H1 (cell line): ENCODE measurements at regions not wholly inside any gene's neighbourhood (a gene's known extent, or its start where the extent isn't known, plus 50 kb on each side); places are given as distances from the start of the nearest gene placed in this dataset.

Source experiments
- CTCF ChIA-PET: fragments of 300-600 bp; sonication (Branson Sonifier 250); formaldehyde crosslinking; loops from one replicate; lab custom pipeline; 2021; ENCODE audit not compliant: partially characterized antibody; lab: Charles Lee
- POLR2A ChIA-PET: fragments of 300-600 bp; sonication (Branson Sonifier 250); formaldehyde crosslinking; loops from one replicate; lab custom pipeline; 2021; ENCODE audit warnings: inconsistent platforms; ENCODE audit not compliant: partially characterized antibody; lab: Charles Lee
- DNase-seq, 2 experiments: peaks; one replicate each; pipeline versions ENCODE4 v3.0.0 to v3.0.0-alpha.2; 2010 to 2022; ENCODE audit warnings: low spot score in 2 of 2, low read depth in 1 of 2, mixed read lengths in 1 of 2
- FAIRE-seq: peaks from 2 replicates; lab custom pipeline; 2011; peaks lifted over from hg19 to GRCh38; lab: Jason Lieb, UNC
- H2AFZ ChIP-seq: 2 replicates; pipeline ENCODE4 v1.8.1; 2012; ENCODE audit warnings: low read length, inconsistent platforms
- H2AK5ac ChIP-seq: 2 replicates; pipeline ENCODE4 v1.6.1; 2013; ENCODE audit warnings: low read depth, low read length
- H2BK120ac ChIP-seq: replicated peaks from 2 replicates; pipeline ENCODE3; 2013; ENCODE audit warnings: low read depth, low read length, inconsistent platforms
- H2BK12ac ChIP-seq: 2 replicates; pipeline ENCODE4 v1.6.1; 2013; ENCODE audit warnings: low read depth, low read length
- H2BK15ac ChIP-seq: 2 replicates; pipeline ENCODE4 v1.6.1; 2013; ENCODE audit warnings: low read length
- H2BK20ac ChIP-seq: 2 replicates; pipeline ENCODE4 v1.6.1; 2013; ENCODE audit warnings: low read length
- H2BK5ac ChIP-seq: 2 replicates; pipeline ENCODE4 v1.6.1; 2013; ENCODE audit warnings: low read depth, low read length
- H3K14ac ChIP-seq: 2 replicates; pipeline ENCODE4 v1.6.1; 2013; ENCODE audit warnings: inconsistent platforms; ENCODE audit not compliant: insufficient read length
- H3K18ac ChIP-seq: 2 replicates; pipeline ENCODE4 v1.6.1; 2013; ENCODE audit warnings: low read length; ENCODE audit errors: extremely low read depth
- H3K23ac ChIP-seq: 2 replicates; pipeline ENCODE4 v1.6.1; 2013; ENCODE audit warnings: inconsistent platforms; ENCODE audit not compliant: insufficient read length
- H3K23me2 ChIP-seq: 2 replicates; pipeline ENCODE4 v1.6.1; 2013; ENCODE audit warnings: low read depth, low read length
- H3K27ac ChIP-seq: 2 replicates; pipeline ENCODE4 v1.6.1; 2011; ENCODE audit warnings: low read depth, low read length, inconsistent platforms
- H3K27me3 ChIP-seq, 4 experiments: replicated peaks in 1 of 4; 1 replicate in 1 of 4; 2 replicates in 3 of 4; pipeline versions ENCODE4 v1.6.1 to v1.8.1; 2011 to 2013; ENCODE audit warnings: low read length in 3 of 4, mild to moderate bottlenecking in 3 of 4, inconsistent platforms in 2 of 4, mixed read lengths in 2 of 4, moderate library complexity in 1 of 4; ENCODE audit not compliant: control insufficient read depth in 3 of 4, insufficient read depth in 3 of 4; ENCODE audit errors: extremely low read depth in 1 of 4
- H3K36me3 ChIP-seq, 4 experiments: 2 replicates each; pipeline versions ENCODE4 v1.6.1 to v1.8.1; 2011 to 2013; ENCODE audit warnings: mild to moderate bottlenecking in 4 of 4, low read length in 3 of 4, moderate library complexity in 2 of 4, control low read depth in 1 of 4, inconsistent platforms in 1 of 4; ENCODE audit not compliant: insufficient read depth in 4 of 4, control insufficient read depth in 2 of 4
- H3K4ac ChIP-seq: replicated peaks from 2 replicates; pipeline ENCODE3; 2013; ENCODE audit warnings: low read length, low read depth, mixed read lengths, inconsistent platforms; ENCODE audit not compliant: insufficient read length
- H3K4me1 ChIP-seq, 4 experiments: replicated peaks in 1 of 4; 1 replicate in 1 of 4; 2 replicates in 3 of 4; pipeline versions ENCODE4 v1.6.1 to v1.8.1; 2011 to 2013; ENCODE audit warnings: low read length in 3 of 4, inconsistent platforms in 2 of 4, mixed read lengths in 1 of 4; ENCODE audit not compliant: insufficient read depth in 4 of 4, control insufficient read depth in 3 of 4
- H3K4me2 ChIP-seq, 2 experiments: 2 replicates each; pipeline versions ENCODE4 v1.6.1 to v1.8.1; 2011 to 2013; ENCODE audit warnings: low read depth in 2 of 2, low read length in 2 of 2, control low read depth in 1 of 2, inconsistent platforms in 1 of 2, mild to moderate bottlenecking in 1 of 2; ENCODE audit not compliant: insufficient read depth in 1 of 2
- H3K4me3 ChIP-seq, 4 experiments: fragments of 200-600, 300-600 bp in 1 of 4; sonication (generic), shearing (Covaris generic), sonication (Bioruptor Twin) in 1 of 4; 2 replicates each; pipeline versions ENCODE4 v1.5.1 to v1.8.1; 2011 to 2016; ENCODE audit warnings: low read length in 4 of 4, low read depth in 3 of 4, control low read depth in 2 of 4, inconsistent platforms in 2 of 4, mild to moderate bottlenecking in 2 of 4, mixed read lengths in 1 of 4, moderate library complexity in 1 of 4; ENCODE audit not compliant: insufficient read depth in 2 of 4; ENCODE audit errors: extremely low read depth in 1 of 4
- H3K56ac ChIP-seq: replicated peaks from 2 replicates; pipeline ENCODE3; 2013; ENCODE audit warnings: low read depth, mild to moderate bottlenecking, mixed read lengths, low read length, inconsistent platforms; ENCODE audit not compliant: insufficient read length
- H3K79me1 ChIP-seq: 2 replicates; pipeline ENCODE4 v1.6.1; 2013; ENCODE audit warnings: low read depth, low read length, control low read depth
- H3K79me2 ChIP-seq, 2 experiments: 2 replicates each; pipeline versions ENCODE4 v1.6.1 to v1.8.1; 2012 to 2013; ENCODE audit warnings: low read length in 2 of 2, mild to moderate bottlenecking in 2 of 2, inconsistent platforms in 1 of 2; ENCODE audit not compliant: insufficient read depth in 2 of 2, control insufficient read depth in 1 of 2
- H3K9ac ChIP-seq, 4 experiments: replicated peaks in 1 of 4; 1 replicate in 1 of 4; 2 replicates in 3 of 4; pipeline versions ENCODE4 v1.6.1 to v1.8.1; 2011 to 2013; ENCODE audit warnings: low read depth in 3 of 4, low read length in 3 of 4, control low read depth in 2 of 4, mild to moderate bottlenecking in 2 of 4, moderate library complexity in 2 of 4, inconsistent platforms in 1 of 4; ENCODE audit errors: extremely low read depth in 1 of 4
- H3K9me3 ChIP-seq, 2 experiments: 2 replicates each; pipeline versions ENCODE4 v1.6.1 to v1.8.1; 2012 to 2013; ENCODE audit warnings: mild to moderate bottlenecking in 2 of 2, moderate library complexity in 2 of 2, control low read depth in 1 of 2, inconsistent platforms in 1 of 2, low read depth in 1 of 2, low read length in 1 of 2, mixed read lengths in 1 of 2; ENCODE audit not compliant: insufficient read depth in 2 of 2
- H4K20me1 ChIP-seq, 2 experiments: replicated peaks in 1 of 2; 2 replicates each; pipeline versions ENCODE3 to v1.8.1; 2011 to 2013; ENCODE audit warnings: inconsistent platforms in 2 of 2, low read length in 2 of 2, mild to moderate bottlenecking in 1 of 2; ENCODE audit not compliant: insufficient read depth in 2 of 2, control insufficient read depth in 1 of 2
- H4K5ac ChIP-seq: 2 replicates; pipeline ENCODE4 v1.6.1; 2013; ENCODE audit warnings: low read length, low read depth, mixed read lengths, inconsistent platforms; ENCODE audit not compliant: insufficient read length
- H4K8ac ChIP-seq: 2 replicates; pipeline ENCODE4 v1.8.0; 2013; ENCODE audit warnings: mild to moderate bottlenecking, moderate library complexity, low read length, inconsistent platforms; ENCODE audit not compliant: insufficient read depth; ENCODE audit errors: extremely low read depth
- H4K91ac ChIP-seq: replicated peaks from 2 replicates; pipeline ENCODE3; 2013; ENCODE audit warnings: low read length, mixed read lengths, inconsistent platforms; ENCODE audit not compliant: insufficient read length
- EGR1 ChIP-seq: IDR thresholded peaks from 2 replicates; pipeline ENCODE4 v1.6.1; 2011; ENCODE audit warnings: low read depth, low read length, borderline replicate concordance
- EZH2 ChIP-seq: fragments of 200-600 bp; sonication (generic); IDR thresholded peaks from 2 replicates; pipeline ENCODE4 v1.7.1; 2012; ENCODE audit warnings: low read depth, mild to moderate bottlenecking, moderate library complexity, low read length, inconsistent platforms; ENCODE audit not compliant: severe bottlenecking
- HDAC2 ChIP-seq, 2 experiments: fragments of 300-600 bp in 1 of 2; sonication (generic) in 1 of 2; IDR thresholded peaks; 2 replicates each; pipeline ENCODE4 v1.6.1; 2011 to 2012; ENCODE audit warnings: low read depth in 2 of 2, low read length in 2 of 2, mild to moderate bottlenecking in 2 of 2, moderate library complexity in 2 of 2, borderline replicate concordance in 1 of 2, inconsistent platforms in 1 of 2
- JUN ChIP-seq: IDR thresholded peaks from 2 replicates; pipeline ENCODE4 v1.6.1; 2011; ENCODE audit warnings: low read depth, mild to moderate bottlenecking, improper control_type of control experiment, low read length
- KDM1A ChIP-seq: fragments of 200-600, 300-600 bp; sonication (generic); IDR thresholded peaks from 2 replicates; pipeline ENCODE4 v1.7.1; 2016; ENCODE audit warnings: mild to moderate bottlenecking, low read length, borderline replicate concordance
- KDM4A ChIP-seq: IDR thresholded peaks from one replicate; pipeline ENCODE4 v1.7.1; 2012; ENCODE audit warnings: low read depth, mild to moderate bottlenecking, moderate library complexity, low read length, inconsistent platforms; ENCODE audit not compliant: severe bottlenecking
- SP4 ChIP-seq: IDR thresholded peaks from 2 replicates; pipeline ENCODE4 v1.6.1; 2012; ENCODE audit warnings: low read length, inconsistent platforms
- SUZ12 ChIP-seq: fragments of 200-600 bp; sonication (generic); IDR thresholded peaks from 2 replicates; pipeline ENCODE4 v1.6.1; 2012; ENCODE audit warnings: mild to moderate bottlenecking, inconsistent platforms, low read length, moderate library complexity, mixed read lengths
- TAF7 ChIP-seq: optimal IDR thresholded peaks from 2 replicates; pipeline ENCODE3; 2011; ENCODE audit warnings: low read depth, mild to moderate bottlenecking, inconsistent platforms, low read length, moderate library complexity, borderline replicate concordance
- WGBS, 2 experiments: shearing (Covaris generic) in 1 of 2; methylation state at CpG; one replicate each; pipeline versions ENCODE4 v1.1.6 to v1.1.7; 2013 to 2015; ENCODE audit warnings: low lambda C conversion rate in 2 of 2, mixed read lengths in 2 of 2, inconsistent platforms in 1 of 2, low coverage in 1 of 2, missing lambda C conversion rate in 1 of 2; ENCODE audit not compliant: insufficient replicate concordance in 2 of 2, insufficient coverage in 1 of 2, insufficient read length in 1 of 2; ENCODE audit errors: extremely low coverage in 1 of 2, missing lambda C conversion rate in 1 of 2; 5-methylcytosine and 5-hydroxymethylcytosine counted together
- TF ChIP-seq, protein P1 (sequence below): IDR thresholded peaks from 2 replicates; pipeline ENCODE4 v1.6.1; 2012; ENCODE audit warnings: inconsistent platforms

DNA sequence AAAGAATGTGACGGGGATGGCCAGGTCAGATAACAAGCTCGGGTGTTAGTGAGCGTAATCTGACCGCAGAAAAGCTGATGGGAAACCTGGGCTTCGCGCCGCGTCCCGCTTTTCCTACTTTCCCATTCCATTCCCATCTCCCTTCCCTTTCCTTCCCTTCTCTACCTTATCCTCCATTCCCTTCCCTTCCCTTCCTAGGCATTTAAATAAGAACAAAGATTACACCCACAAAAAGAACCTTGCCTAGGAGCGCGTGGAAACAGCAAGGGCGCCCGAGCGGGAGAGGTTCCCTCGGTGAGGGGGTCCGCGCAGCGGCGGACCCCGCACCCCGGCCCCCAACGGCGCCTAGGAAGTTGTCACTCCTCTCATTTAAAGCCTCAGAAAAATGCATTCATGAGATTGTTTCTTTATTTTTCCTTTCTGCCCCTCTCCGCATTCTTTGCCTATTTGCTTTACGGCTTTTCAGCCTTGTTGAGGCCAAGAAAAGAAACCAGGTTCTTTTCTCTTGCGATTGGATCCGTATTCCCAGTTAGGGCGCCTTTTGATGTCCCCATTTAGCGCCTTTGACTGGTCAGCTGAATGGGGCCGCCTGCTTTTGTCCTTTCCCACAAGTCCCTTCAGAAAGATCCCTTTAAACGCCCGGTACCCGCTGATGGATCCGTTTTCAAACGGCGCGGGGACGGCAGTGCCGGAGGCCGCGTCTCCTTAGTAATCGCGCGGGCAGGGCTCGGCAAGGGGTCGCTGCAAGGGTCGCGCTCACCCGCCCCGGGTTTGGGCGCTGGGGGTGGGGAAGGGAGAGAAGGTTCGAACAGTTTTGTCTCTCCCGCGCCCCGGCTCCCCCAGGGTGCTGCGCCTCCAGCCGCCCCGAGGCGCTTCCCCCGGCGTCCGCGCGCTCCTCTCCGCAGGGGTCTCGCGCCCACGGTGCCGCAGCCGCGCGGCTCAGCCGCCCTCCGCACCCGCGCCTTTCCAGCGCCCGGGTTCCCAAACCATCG, 54.1 kb upstream of the TMEM33 start:
- POLR2A ChIA-PET = interaction anchor here (4.7 kb wide), 1 partner anchor 15 kb away, joined by 25 read pairs; no protein-coding TSS in a partner anchor
- no peak overlapping the region; the same call in 1 of the 2 replicates for H3K18ac ChIP-seq
- no peaks in the 10 kb centered on the region; a peak in 1 of 8 replicates for H3K36me3 ChIP-seq
- no peak overlapping the region for H4K5ac ChIP-seq
- H4K91ac ChIP-seq = no peak overlapping the region
- peaks cover 18 to 25% of the 10 kb centered on the region in 2 experiments for H4K20me1 ChIP-seq
- FAIRE-seq (no peak), DNase-seq (peak in 1 of 2 experiments; percentile 65)
- CTCF ChIA-PET = interaction anchor here (1.4 to 4.4 kb wide), 7 partner anchors 10 to 155 kb away, joined by 3 to 11 read pairs (median 6); partner anchors contain the start of gene PHOX2B
- no peaks in the 10 kb centered on the region for H3K79me1 ChIP-seq
- WGBS, 2 experiments = 2% methylated on average over 68 of the region's 79 CpGs; no CpG with 5 or more reads in 1 of the 2 experiments
- peaks cover 5% of the 10 kb centered on the region; the same call in 1 of the 2 replicates for H3K23me2 ChIP-seq
- H3K56ac ChIP-seq = no peak overlapping the region
- H3K4me1 ChIP-seq = peaks cover 0 to 24% (median 17%) of the 10 kb centered on the region in 4 experiments; a peak in 6 of 7 replicates
- no peak overlapping the region for H2BK20ac ChIP-seq
- H3K79me2 ChIP-seq = no peaks in the 10 kb centered on the region
- H3K4me2 ChIP-seq = peak overlapping the region; percentile 75 to 85
- H3K4ac ChIP-seq = no peak overlapping the region
- H2BK15ac ChIP-seq = no peak overlapping the region
- H3K27ac ChIP-seq = no peak overlapping the region
- no peak overlapping the region for H3K9ac ChIP-seq
- 0 out of 2 replicates have a peak overlapping the region, but pooled peaks have one; percentile 68 for H2BK12ac ChIP-seq
- peak overlapping the region; percentile 17 to 63 (median 31) for H3K4me3 ChIP-seq
- no peak overlapping the region for H2BK120ac ChIP-seq
- peaks cover 67 to 85% (median 83%) of the 10 kb centered on the region in 4 experiments for H3K27me3 ChIP-seq
- no peak overlapping the region for H3K14ac ChIP-seq
- H3K9me3 ChIP-seq = no peaks in the 10 kb centered on the region
- H2BK5ac ChIP-seq = no peak overlapping the region
- H2AK5ac ChIP-seq = no peak overlapping the region
- H4K8ac ChIP-seq = no peak overlapping the region
- H2AFZ ChIP-seq = no peak overlapping the region
- no peak overlapping the region for H3K23ac ChIP-seq
- no peak for TF ChIP-seq HDAC2 (IDR thresholded peaks at IDR 0.05; ENCODE audit: borderline replicate concordance in 1 of 2, low read depth in 2 of 2, low read length in 2 of 2)
- TF ChIP-seq KDM1A = no peak
- TF ChIP-seq EGR1 = no peak
- TF ChIP-seq EZH2 = peak; percentile 89
- TF ChIP-seq, protein P1, sequence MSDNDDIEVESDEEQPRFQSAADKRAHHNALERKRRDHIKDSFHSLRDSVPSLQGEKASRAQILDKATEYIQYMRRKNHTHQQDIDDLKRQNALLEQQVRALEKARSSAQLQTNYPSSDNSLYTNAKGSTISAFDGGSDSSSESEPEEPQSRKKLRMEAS = no peak
- no peak for TF ChIP-seq SP4
- no peak for TF ChIP-seq TAF7
- peak; percentile 92 for TF ChIP-seq SUZ12
- no peak for TF ChIP-seq JUN
- TF ChIP-seq KDM4A = peak; percentile 14
